ENCODE measurements at regions not wholly inside any gene's neighbourhood (a gene's known extent, or its start where the extent isn't known, plus 50 kb on each side); places are given as distances from the start of the nearest gene placed in this dataset.

GRCh38 chr13:109922518-109922917 lies 136.1 kb upstream of the IRS2 start:
- Histone ChIP-seq H3K27ac (ENCODE audit: poor library complexity, severe bottlenecking) (no peak overlapping the region), H3K4me1 (ENCODE audit: insufficient read depth, poor library complexity, severe bottlenecking) (peaks cover 10% of the 10 kb centered on the region), H3K36me3 (ENCODE audit: low read depth) (no peaks in the 10 kb centered on the region), H3K4me3 (ENCODE audit: severe bottlenecking) (no peak overlapping the region), H3K9me3 (ENCODE audit: severe bottlenecking) (peaks cover 5% of the 10 kb centered on the region), H3K27me3 (ENCODE audit: insufficient read depth, poor library complexity, severe bottlenecking) (no peaks in the 10 kb centered on the region)
- peak; percentile 66 for ATAC-seq (ENCODE audit: low read depth)
- TF ChIP-seq CTCF (IDR thresholded peaks at IDR 0.05; ENCODE audit: poor library complexity, severe bottlenecking): no peak
- no peak for DNase-seq (ENCODE audit: low spot score)

DNA sequence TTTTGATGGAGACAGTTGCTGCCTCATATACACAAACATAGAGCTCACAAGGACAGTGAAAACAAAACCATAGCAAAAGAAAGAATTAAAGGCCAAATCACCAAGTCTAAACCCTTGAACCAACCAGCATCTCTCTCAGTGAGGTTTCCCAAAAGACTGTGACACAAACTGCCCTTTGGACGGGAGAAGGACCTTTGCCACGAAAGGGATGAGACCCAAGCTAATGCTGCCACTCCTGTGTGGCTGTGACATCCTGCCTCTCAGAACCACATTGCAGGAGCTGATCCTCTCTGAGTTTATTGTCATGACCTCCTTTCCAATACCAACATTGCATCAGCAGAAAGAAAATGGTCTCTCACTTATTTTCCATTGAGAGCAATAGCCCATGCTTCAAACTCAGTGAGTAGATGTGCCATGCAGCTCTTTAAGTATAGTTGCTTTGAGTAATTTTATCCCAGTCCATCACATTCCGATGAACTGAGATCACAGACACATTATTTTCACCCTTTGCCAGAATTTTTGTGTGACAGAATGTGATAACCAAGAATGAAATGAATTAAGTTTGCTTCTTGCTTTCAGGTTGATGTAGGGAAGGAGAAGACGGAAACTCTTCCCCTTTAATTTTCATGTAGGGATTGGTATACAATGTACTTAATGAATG lies 133.5 kb upstream of the IRS2 start:
- ATAC-seq (ENCODE audit: low read depth) (no peak; the same call in 2 of the 3 replicates), DNase-seq (ENCODE audit: low spot score) (no peak)
- no peaks in the 10 kb centered on the region for H3K36me3 ChIP-seq (ENCODE audit: low read depth)
- no peak overlapping the region for H3K4me3 ChIP-seq (ENCODE audit: severe bottlenecking)
- H3K9me3 ChIP-seq (ENCODE audit: severe bottlenecking): no peaks in the 10 kb centered on the region
- H3K4me1 ChIP-seq (ENCODE audit: insufficient read depth, poor library complexity, severe bottlenecking): peaks cover 10% of the 10 kb centered on the region
- H3K27me3 ChIP-seq (ENCODE audit: insufficient read depth, poor library complexity, severe bottlenecking): no peaks in the 10 kb centered on the region
- no peak overlapping the region for H3K27ac ChIP-seq (ENCODE audit: poor library complexity, severe bottlenecking)
- no peak for TF ChIP-seq CTCF (IDR thresholded peaks at IDR 0.05; ENCODE audit: poor library complexity, severe bottlenecking)

DNA sequence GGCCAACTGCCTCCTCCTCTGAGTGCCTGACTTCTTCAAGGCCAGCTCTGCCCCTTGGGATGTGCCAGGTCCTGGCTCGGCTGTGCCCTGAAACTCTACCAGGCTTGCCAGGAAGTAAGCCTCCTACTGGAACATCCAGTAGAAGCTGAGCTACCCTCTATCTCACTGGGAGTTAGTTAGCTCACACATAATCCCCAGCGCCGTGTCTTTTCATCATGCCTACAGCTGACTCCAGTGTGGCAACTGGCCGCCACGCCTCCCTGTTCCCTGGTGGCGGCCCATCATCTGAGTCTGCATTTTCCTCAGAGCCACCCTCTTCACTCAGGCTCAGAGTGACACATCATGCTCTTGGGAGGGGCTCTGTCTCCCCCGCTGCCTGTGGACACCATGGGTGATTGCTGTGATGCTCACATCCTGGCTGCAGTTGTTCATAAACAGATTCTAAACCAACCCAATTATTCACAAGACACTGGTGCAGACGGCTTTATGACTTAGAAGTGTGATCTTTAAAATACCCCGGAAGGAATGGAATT lies 131.9 kb upstream of the IRS2 start:
- no peak for ATAC-seq (ENCODE audit: low read depth)
- H3K27me3 ChIP-seq (ENCODE audit: insufficient read depth, poor library complexity, severe bottlenecking): no peaks in the 10 kb centered on the region
- no peak for DNase-seq (ENCODE audit: low spot score)

GRCh38 chr13:109917422-109917821 lies 131.0 kb upstream of the IRS2 start:
- no peaks in the 10 kb centered on the region for H3K9me3 ChIP-seq (ENCODE audit: severe bottlenecking)
- H3K4me1 ChIP-seq (ENCODE audit: insufficient read depth, poor library complexity, severe bottlenecking): peaks cover 5% of the 10 kb centered on the region
- H3K4me3 ChIP-seq (ENCODE audit: severe bottlenecking): no peak overlapping the region
- ATAC-seq (ENCODE audit: low read depth) (no peak), DNase-seq (ENCODE audit: low spot score) (no peak)
- no peaks in the 10 kb centered on the region for H3K36me3 ChIP-seq (ENCODE audit: low read depth)
- H3K27me3 ChIP-seq (ENCODE audit: insufficient read depth, poor library complexity, severe bottlenecking): no peaks in the 10 kb centered on the region
- no peak overlapping the region for H3K27ac ChIP-seq (ENCODE audit: poor library complexity, severe bottlenecking)
- no peak for TF ChIP-seq CTCF (IDR thresholded peaks at IDR 0.05; ENCODE audit: poor library complexity, severe bottlenecking)

More for the DNA sequence above, 131.9 kb upstream of the IRS2 start:
- Histone ChIP-seq H3K36me3 (ENCODE audit: low read depth) (no peaks in the 10 kb centered on the region), H3K27ac (ENCODE audit: poor library complexity, severe bottlenecking) (no peak overlapping the region), H3K4me3 (ENCODE audit: severe bottlenecking) (no peak overlapping the region), H3K9me3 (ENCODE audit: severe bottlenecking) (no peaks in the 10 kb centered on the region), H3K4me1 (ENCODE audit: insufficient read depth, poor library complexity, severe bottlenecking) (peaks cover 10% of the 10 kb centered on the region)
- no peak for TF ChIP-seq CTCF (IDR thresholded peaks at IDR 0.05; ENCODE audit: poor library complexity, severe bottlenecking)

- H3K4me3 ChIP-seq (ENCODE audit: severe bottlenecking): no peak overlapping the region
These were observed 127.6 kb upstream of the IRS2 start for GRCh38 chr13:109913936-109914510.

More at GRCh38 chr13:109913936-109914510, 127.6 kb upstream of the IRS2 start:
- no peak for TF ChIP-seq CTCF (IDR thresholded peaks at IDR 0.05; ENCODE audit: poor library complexity, severe bottlenecking)
- H3K27ac ChIP-seq (ENCODE audit: poor library complexity, severe bottlenecking): no peak overlapping the region
- H3K4me1 ChIP-seq (ENCODE audit: insufficient read depth, poor library complexity, severe bottlenecking): no peaks in the 10 kb centered on the region
- ATAC-seq (ENCODE audit: low read depth) (no peak), DNase-seq (ENCODE audit: low spot score) (no peak)
- H3K27me3 ChIP-seq (ENCODE audit: insufficient read depth, poor library complexity, severe bottlenecking): no peaks in the 10 kb centered on the region
- H3K9me3 ChIP-seq (ENCODE audit: severe bottlenecking): no peaks in the 10 kb centered on the region
- H3K36me3 ChIP-seq (ENCODE audit: low read depth): no peaks in the 10 kb centered on the region

Measured in RWPE2 (cell line).